Stimulated activated naive CD8-positive, alpha-beta T cell treated with anti-CD3 and anti-CD28 coated beads, Interleukin-15, Interleukin-2, amounts not matched to agents 100 U/mL and 50 U/mL, for 24 hours (primary cell): ENCODE measurements at regions not wholly inside any gene's neighbourhood (a gene's known extent, or its start where the extent isn't known, plus 50 kb on each side); places are given as distances from the start of the nearest gene placed in this dataset.

Experiments
- ATAC-seq: fragments of 150-1000 bp; cut with Tn5 transposase; one replicate; pipeline ENCODE4 v1.10.0; 2021
- DNase-seq: peaks from one replicate; pipeline ENCODE4 v3.0.0; 2021

- no peak for ATAC-seq
- DNase-seq: no peak
Observed at GRCh38 chr6:45791211-45792168, 224.2 kb downstream of the CLIC5 start.

- ATAC-seq (peak; percentile 28), DNase-seq (no peak)
Observed at GRCh38 chr6:45789238-45789637, 226.4 kb downstream of the CLIC5 start.

- ATAC-seq: no peak
- no peak for DNase-seq
Observed at GRCh38 chr6:45787384-45787783, 228.3 kb downstream of the CLIC5 start.

GRCh38 chr6:45786355-45786781 is 229.3 kb downstream of the CLIC5 start:
- no peak for DNase-seq
- ATAC-seq: no peak

GRCh38 chr6:45784250-45784649 is 231.4 kb downstream of the CLIC5 start:
- ATAC-seq (no peak), DNase-seq (no peak)

GRCh38 chr6:45783716-45784115 is 231.9 kb downstream of the CLIC5 start:
- DNase-seq (no peak), ATAC-seq (no peak)

GRCh38 chr6:45781890-45782289 is 233.8 kb downstream of the CLIC5 start:
- no peak for ATAC-seq
- no peak for DNase-seq

GRCh38 chr6:45780523-45780922 is 235.1 kb downstream of the CLIC5 start:
- ATAC-seq (no peak), DNase-seq (no peak)

GRCh38 chr6:45775026-45775697 is 240.5 kb downstream of the CLIC5 start:
- DNase-seq: no peak
- no peak for ATAC-seq

GRCh38 chr6:45773906-45774305 is 241.8 kb downstream of the CLIC5 start:
- ATAC-seq: no peak
- DNase-seq: no peak

- DNase-seq (no peak), ATAC-seq (no peak)
Observed at GRCh38 chr6:45772886-45773495, 242.7 kb downstream of the CLIC5 start.

GRCh38 chr6:45772051-45772450 is 243.6 kb downstream of the CLIC5 start:
- no peak for DNase-seq
- ATAC-seq: no peak

GRCh38 chr6:45763281-45763680 is 252.4 kb downstream of the CLIC5 start:
- DNase-seq: no peak
- ATAC-seq: no peak

- ATAC-seq (no peak), DNase-seq (no peak)
Observed at GRCh38 chr6:45759472-45759810, 256.2 kb downstream of the CLIC5 start.

- DNase-seq (no peak), ATAC-seq (peak; percentile 49)
Observed at GRCh38 chr6:45758787-45759471, 256.7 kb downstream of the CLIC5 start.

GRCh38 chr6:45757443-45758130 is 258.1 kb downstream of the CLIC5 start:
- DNase-seq (no peak), ATAC-seq (no peak)

- ATAC-seq: no peak
Observed at GRCh38 chr6:45756606-45757005, 259.1 kb downstream of the CLIC5 start.

GRCh38 chr6:45754432-45754831 is 261.2 kb downstream of the CLIC5 start:
- DNase-seq (no peak), ATAC-seq (no peak)

More at GRCh38 chr6:45756606-45757005, 259.1 kb downstream of the CLIC5 start:
- DNase-seq: no peak

- ATAC-seq: no peak
- no peak for DNase-seq
Observed at GRCh38 chr6:45746046-45746445, 269.6 kb downstream of the CLIC5 start.

- no peak for DNase-seq
- no peak for ATAC-seq
Observed at GRCh38 chr6:45743028-45743615, 272.5 kb downstream of the CLIC5 start.

GRCh38 chr6:45742591-45742990 is 273.1 kb downstream of the CLIC5 start:
- DNase-seq (no peak), ATAC-seq (no peak)
